ENCODE measurements at regions not wholly inside any gene's neighbourhood (a gene's known extent, or its start where the extent isn't known, plus 50 kb on each side); places are given as distances from the start of the nearest gene placed in this dataset.
A peak's percentile ranks its signal among the peaks of the same experiment; 100 is the strongest.

DNA sequence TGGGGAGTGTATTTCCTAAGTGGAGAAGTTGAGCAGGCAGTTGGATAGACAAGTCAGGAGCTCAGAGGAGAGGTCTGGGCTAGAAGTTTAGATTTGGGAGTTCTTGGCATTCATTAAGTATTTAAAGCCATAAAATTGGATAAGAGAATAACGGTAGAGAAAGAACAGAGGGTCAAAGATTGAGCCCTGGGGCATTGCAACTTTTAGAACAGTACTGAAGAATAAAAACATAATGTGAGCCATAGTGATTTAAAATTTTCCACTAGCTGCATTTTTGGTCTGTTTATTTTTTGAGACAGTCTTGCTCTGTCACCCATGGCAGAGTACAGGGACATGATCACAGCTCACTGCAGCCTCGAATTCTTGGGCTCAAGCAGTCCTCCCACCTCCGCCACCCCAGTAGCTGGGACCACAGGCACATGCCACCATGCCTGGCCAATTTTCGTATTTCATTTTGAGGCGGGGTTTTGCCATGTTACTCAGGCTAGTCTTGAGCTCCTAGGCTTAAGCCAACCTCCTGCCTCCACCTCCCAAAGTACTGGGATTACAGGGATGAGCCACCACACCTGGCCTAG lies 85.9 kb upstream of the SOX13 start:
- Histone ChIP-seq H3K4me2 (ENCODE audit: low read depth, low read length) (no peak overlapping the region), H3K9me3 (replicated peaks; ENCODE audit: insufficient read depth, low read length) (no peaks in the 10 kb centered on the region), H3K27ac (ENCODE audit: low read length) (no peak overlapping the region), H4K20me1 (ENCODE audit: insufficient read depth, low read length) (no peaks in the 10 kb centered on the region), H3F3A (ENCODE audit: insufficient read depth, low read length) (no peaks in the 10 kb centered on the region), H3K9me2 (replicated peaks; ENCODE audit: insufficient read depth, low read length) (no peaks in the 10 kb centered on the region), H3K36me3 (replicated peaks; ENCODE audit: insufficient read depth, low read length) (no peaks in the 10 kb centered on the region), H3K9ac (ENCODE audit: low read length) (no peak overlapping the region), H2AFZ (ENCODE audit: low read length) (no peak overlapping the region), H3K4me1 (ENCODE audit: low read length) (no peaks in the 10 kb centered on the region), H3K4me3 (ENCODE audit: low read length) (no peak overlapping the region), H3K27me3 (replicated peaks; ENCODE audit: insufficient read depth, low read length) (no peaks in the 10 kb centered on the region), H3K79me2 (ENCODE audit: low read length) (no peaks in the 10 kb centered on the region)
- DNase-seq = no peak
- TF ChIP-seq, protein P1, sequence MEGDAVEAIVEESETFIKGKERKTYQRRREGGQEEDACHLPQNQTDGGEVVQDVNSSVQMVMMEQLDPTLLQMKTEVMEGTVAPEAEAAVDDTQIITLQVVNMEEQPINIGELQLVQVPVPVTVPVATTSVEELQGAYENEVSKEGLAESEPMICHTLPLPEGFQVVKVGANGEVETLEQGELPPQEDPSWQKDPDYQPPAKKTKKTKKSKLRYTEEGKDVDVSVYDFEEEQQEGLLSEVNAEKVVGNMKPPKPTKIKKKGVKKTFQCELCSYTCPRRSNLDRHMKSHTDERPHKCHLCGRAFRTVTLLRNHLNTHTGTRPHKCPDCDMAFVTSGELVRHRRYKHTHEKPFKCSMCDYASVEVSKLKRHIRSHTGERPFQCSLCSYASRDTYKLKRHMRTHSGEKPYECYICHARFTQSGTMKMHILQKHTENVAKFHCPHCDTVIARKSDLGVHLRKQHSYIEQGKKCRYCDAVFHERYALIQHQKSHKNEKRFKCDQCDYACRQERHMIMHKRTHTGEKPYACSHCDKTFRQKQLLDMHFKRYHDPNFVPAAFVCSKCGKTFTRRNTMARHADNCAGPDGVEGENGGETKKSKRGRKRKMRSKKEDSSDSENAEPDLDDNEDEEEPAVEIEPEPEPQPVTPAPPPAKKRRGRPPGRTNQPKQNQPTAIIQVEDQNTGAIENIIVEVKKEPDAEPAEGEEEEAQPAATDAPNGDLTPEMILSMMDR (IDR thresholded peaks at IDR 0.05; ENCODE audit: low read length) = no peak
- TF ChIP-seq EZH2phosphoT487 (IDR thresholded peaks at IDR 0.05; ENCODE audit: low read length) (no peak), EZH2 (optimal IDR thresholded peaks at IDR 0.05; ENCODE audit: low read depth, low read length) (no peak)

DNA sequence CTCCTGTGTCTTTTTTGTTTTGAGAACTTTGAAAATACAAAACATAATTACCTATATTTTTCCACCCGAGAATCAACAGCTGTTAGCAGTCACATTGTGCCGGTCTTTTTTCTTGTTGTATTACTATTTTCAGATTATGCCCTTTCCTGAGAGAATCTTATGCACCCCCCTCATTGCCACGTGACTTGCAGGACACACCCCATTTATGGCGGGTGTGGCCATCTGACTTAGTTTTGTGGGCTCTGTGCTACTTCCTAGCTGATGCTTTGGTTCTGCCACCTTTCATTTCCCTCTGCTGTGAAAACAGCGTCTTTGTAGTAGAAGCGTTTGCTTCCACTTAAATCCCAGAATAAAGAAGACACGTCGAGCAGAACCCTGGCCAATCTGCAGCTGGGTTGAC lies 82.8 kb upstream of the SOX13 start:
- Histone ChIP-seq H3K4me3 (ENCODE audit: low read length) (peak overlapping the region; percentile 13; the same call in 1 of the 2 replicates), H3K27me3 (replicated peaks; ENCODE audit: insufficient read depth, low read length) (no peaks in the 10 kb centered on the region), H3K9me3 (replicated peaks; ENCODE audit: insufficient read depth, low read length) (no peaks in the 10 kb centered on the region), H3K4me1 (ENCODE audit: low read length) (no peaks in the 10 kb centered on the region), H3K9ac (ENCODE audit: low read length) (no peak overlapping the region), H3K9me2 (replicated peaks; ENCODE audit: insufficient read depth, low read length) (no peaks in the 10 kb centered on the region), H3F3A (ENCODE audit: insufficient read depth, low read length) (no peaks in the 10 kb centered on the region), H2AFZ (ENCODE audit: low read length) (peak overlapping the region; percentile 40), H4K20me1 (ENCODE audit: insufficient read depth, low read length) (no peaks in the 10 kb centered on the region), H3K36me3 (replicated peaks; ENCODE audit: insufficient read depth, low read length) (no peaks in the 10 kb centered on the region), H3K27ac (ENCODE audit: low read length) (no peak overlapping the region), H3K79me2 (ENCODE audit: low read length) (no peaks in the 10 kb centered on the region), H3K4me2 (ENCODE audit: low read depth, low read length) (peak overlapping the region; percentile 29; the same call in 1 of the 2 replicates)
- TF ChIP-seq EZH2 (optimal IDR thresholded peaks at IDR 0.05; ENCODE audit: low read depth, low read length) (no peak), EZH2phosphoT487 (IDR thresholded peaks at IDR 0.05; ENCODE audit: low read length) (no peak)
- TF ChIP-seq, protein P1 (IDR thresholded peaks at IDR 0.05; ENCODE audit: low read length) = no peak
- peak; percentile 14 for DNase-seq

DNA sequence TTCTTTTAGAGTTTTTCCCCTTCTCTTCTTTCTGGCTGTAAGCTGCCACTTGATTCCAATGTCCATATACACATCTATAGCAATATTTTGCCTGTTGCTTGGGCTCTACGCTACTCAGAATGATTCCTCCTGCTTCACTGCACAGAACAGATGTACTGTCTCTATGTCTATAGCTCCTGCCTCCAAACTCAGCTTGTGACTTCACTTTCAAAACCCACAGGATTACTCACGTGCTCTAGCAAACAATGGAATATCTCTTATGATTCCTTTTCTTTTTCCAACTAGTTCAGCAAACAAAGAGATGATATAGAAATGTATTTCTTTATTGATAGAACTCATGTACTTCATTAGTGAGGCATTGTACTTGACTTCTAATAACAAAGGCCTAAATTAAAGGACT lies 80.5 kb upstream of the SOX13 start:
- H4K20me1 ChIP-seq (ENCODE audit: insufficient read depth, low read length) = no peaks in the 10 kb centered on the region

More for the DNA sequence above, 80.5 kb upstream of the SOX13 start:
- Histone ChIP-seq H3K79me2 (ENCODE audit: low read length) (no peaks in the 10 kb centered on the region), H3K9me3 (replicated peaks; ENCODE audit: insufficient read depth, low read length) (no peaks in the 10 kb centered on the region), H3F3A (ENCODE audit: insufficient read depth, low read length) (no peaks in the 10 kb centered on the region), H3K9me2 (replicated peaks; ENCODE audit: insufficient read depth, low read length) (no peaks in the 10 kb centered on the region), H3K4me3 (ENCODE audit: low read length) (no peak overlapping the region), H3K4me1 (ENCODE audit: low read length) (no peaks in the 10 kb centered on the region), H2AFZ (ENCODE audit: low read length) (no peak overlapping the region), H3K27ac (ENCODE audit: low read length) (no peak overlapping the region), H3K36me3 (replicated peaks; ENCODE audit: insufficient read depth, low read length) (no peaks in the 10 kb centered on the region), H3K9ac (ENCODE audit: low read length) (no peak overlapping the region), H3K4me2 (ENCODE audit: low read depth, low read length) (no peak overlapping the region), H3K27me3 (replicated peaks; ENCODE audit: insufficient read depth, low read length) (no peaks in the 10 kb centered on the region)
- TF ChIP-seq EZH2phosphoT487 (IDR thresholded peaks at IDR 0.05; ENCODE audit: low read length) = no peak
- no peak for TF ChIP-seq EZH2 (optimal IDR thresholded peaks at IDR 0.05; ENCODE audit: low read depth, low read length)
- TF ChIP-seq, protein P1 (IDR thresholded peaks at IDR 0.05; ENCODE audit: low read length) = no peak
- no peak for DNase-seq

Measured in MM.1S (cell line).